Tibial artery (tissue), 4 donors: ENCODE measurements at regions not wholly inside any gene's neighbourhood (a gene's known extent, or its start where the extent isn't known, plus 50 kb on each side); places are given as distances from the start of the nearest gene placed in this dataset.

Source experiments
- DNase-seq, 2 donors: peaks; one replicate each; pipeline ENCODE4 v3.0.0-alpha.2; 2019
- H3K27ac ChIP-seq, 2 donors: fragments of 200-600 bp; sonication (generic) in 1 of 2; 1 replicate in 1 of 2; 2 replicates in 1 of 2; pipeline ENCODE4 v1.5.1; 2018 to 2019; ENCODE audit warnings: mild to moderate bottlenecking in 1 of 2
- H3K27me3 ChIP-seq, 2 donors: fragments of 200-600 bp; sonication (generic) in 1 of 2; one replicate each; pipeline versions ENCODE4 v1.5.1 to v1.6.0; 2016 to 2019
- H3K36me3 ChIP-seq, 3 donors: fragments of 200-600 bp; sonication (generic) in 2 of 3; one replicate each; pipeline ENCODE4 v1.5.1; 2016 to 2019; ENCODE audit warnings: mild to moderate bottlenecking in 2 of 3
- H3K4me1 ChIP-seq, 4 donors: fragments of 200-600 bp; sonication (generic) in 2 of 4; 1 replicate in 3 of 4; 2 replicates in 1 of 4; pipeline ENCODE4 v1.5.1; 2016 to 2019
- H3K4me3 ChIP-seq, 2 donors: fragments of 200-600 bp; sonication (generic) in 1 of 2; 1 replicate in 1 of 2; 2 replicates in 1 of 2; pipeline ENCODE4 v1.5.1; 2018 to 2019; ENCODE audit warnings: mild to moderate bottlenecking in 2 of 2
- H3K9me3 ChIP-seq, 3 donors: fragments of 200-600 bp; sonication (generic) in 1 of 3; one replicate each; pipeline ENCODE4 v1.5.1; 2016 to 2019
- intact Hi-C: fragments of 100-400 bp; cut with DNase I; formaldehyde crosslinking; loops from one replicate; pipeline ENCODE4 v1.15.0; 2023; ENCODE audit warnings: low total_unique reads
- TF ChIP-seq, protein P1 (sequence below), 2 experiments: fragments of 200-600 bp in 1 of 2; fragments of 450-650 bp in 1 of 2; IDR thresholded peaks; one replicate each; pipeline ENCODE4 v1.5.1; 2017 to 2019; ENCODE audit warnings: antibody characterized with exemption in 2 of 2, mild to moderate bottlenecking in 1 of 2, moderate library complexity in 1 of 2

DNA sequence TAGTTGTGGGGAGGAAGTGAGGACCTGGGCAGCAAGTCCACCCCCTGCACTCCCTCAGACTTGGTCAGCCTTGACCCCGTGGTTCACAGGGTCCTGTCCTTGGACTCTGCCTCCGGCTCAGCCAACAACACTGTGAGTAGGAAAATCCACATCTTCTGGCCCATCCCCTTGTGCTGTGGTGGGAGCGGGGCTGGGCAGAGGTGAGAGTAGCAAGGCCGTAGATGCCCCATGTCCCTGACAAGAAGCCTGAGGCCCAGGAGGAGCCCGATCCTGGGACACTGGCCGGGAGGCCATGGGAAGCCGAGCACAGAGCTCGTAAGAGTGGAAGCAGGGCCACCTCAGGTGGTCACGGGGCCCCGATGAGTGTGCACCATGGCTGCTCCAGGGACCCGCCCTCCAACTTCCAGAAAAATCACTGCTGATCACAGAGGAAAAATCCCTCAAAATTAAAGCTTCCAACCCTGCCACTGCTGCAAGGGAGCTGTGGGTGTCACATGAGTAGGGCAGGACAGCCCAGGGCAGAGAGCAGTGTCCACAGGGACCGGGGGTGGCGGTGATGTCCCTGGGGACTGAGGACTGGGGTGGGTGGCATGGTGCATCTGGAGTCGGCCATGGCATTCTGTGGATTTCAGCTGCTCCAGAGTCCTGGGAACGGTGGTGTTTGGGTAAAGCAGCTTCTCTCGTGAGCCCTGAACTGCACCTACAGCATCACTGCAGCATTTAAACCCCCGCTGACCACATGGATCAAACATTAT is 189.4 kb downstream of the DLL1 start:
- TF ChIP-seq, protein P1, sequence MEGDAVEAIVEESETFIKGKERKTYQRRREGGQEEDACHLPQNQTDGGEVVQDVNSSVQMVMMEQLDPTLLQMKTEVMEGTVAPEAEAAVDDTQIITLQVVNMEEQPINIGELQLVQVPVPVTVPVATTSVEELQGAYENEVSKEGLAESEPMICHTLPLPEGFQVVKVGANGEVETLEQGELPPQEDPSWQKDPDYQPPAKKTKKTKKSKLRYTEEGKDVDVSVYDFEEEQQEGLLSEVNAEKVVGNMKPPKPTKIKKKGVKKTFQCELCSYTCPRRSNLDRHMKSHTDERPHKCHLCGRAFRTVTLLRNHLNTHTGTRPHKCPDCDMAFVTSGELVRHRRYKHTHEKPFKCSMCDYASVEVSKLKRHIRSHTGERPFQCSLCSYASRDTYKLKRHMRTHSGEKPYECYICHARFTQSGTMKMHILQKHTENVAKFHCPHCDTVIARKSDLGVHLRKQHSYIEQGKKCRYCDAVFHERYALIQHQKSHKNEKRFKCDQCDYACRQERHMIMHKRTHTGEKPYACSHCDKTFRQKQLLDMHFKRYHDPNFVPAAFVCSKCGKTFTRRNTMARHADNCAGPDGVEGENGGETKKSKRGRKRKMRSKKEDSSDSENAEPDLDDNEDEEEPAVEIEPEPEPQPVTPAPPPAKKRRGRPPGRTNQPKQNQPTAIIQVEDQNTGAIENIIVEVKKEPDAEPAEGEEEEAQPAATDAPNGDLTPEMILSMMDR (IDR thresholded peaks at IDR 0.05): no peak
- Histone ChIP-seq H3K9me3 (no peaks in the 10 kb centered on the region), H3K27ac (no peak overlapping the region), H3K36me3 (no peaks in the 10 kb centered on the region), H3K4me1 (peaks cover 0 to 2% (median under 1%) of the 10 kb centered on the region in 4 donors), H3K27me3 (peaks cover 0 to 4% of the 10 kb centered on the region in 2 donors), H3K4me3 (no peak overlapping the region)
- DNase-seq: peak; percentile 11 to 41
- intact Hi-C loops: no loop called here

- Histone ChIP-seq H3K27me3 (peaks cover 0 to 6% of the 10 kb centered on the region in 2 donors), H3K9me3 (no peaks in the 10 kb centered on the region), H3K4me1 (peaks cover 0 to 7% (median 3%) of the 10 kb centered on the region in 4 donors), H3K4me3 (no peak overlapping the region), H3K36me3 (no peaks in the 10 kb centered on the region), H3K27ac (no peak overlapping the region)
- TF ChIP-seq, protein P1 (IDR thresholded peaks at IDR 0.05): no peak
- intact Hi-C loops: no loop called here
- DNase-seq: peak; percentile 16 to 31
These were observed 190.8 kb downstream of the DLL1 start for GRCh38 chr6:170100046-170100445.

DNA sequence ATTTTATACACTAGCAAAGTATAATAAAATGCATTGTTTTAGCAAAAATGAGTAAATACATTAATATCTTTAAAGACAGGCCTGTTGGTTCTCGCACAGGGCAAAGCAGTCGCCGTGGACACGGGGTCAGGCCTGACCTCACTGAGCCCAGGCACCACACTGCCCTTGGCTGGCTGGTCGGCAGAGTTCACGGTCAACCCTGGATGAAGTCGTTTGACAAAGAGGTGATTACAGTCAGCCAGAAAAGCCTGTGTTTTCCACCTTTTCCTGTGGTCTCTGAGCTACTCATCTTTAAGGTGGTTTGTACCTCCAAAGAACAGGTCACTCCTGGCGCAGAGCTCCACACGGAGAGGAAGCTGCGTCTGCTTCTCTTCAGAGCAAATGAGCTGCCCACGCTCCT is 191.5 kb downstream of the DLL1 start:
- peak; percentile 10 to 42 for DNase-seq
- no peaks in the 10 kb centered on the region for H3K36me3 ChIP-seq
- H3K27me3 ChIP-seq: peaks cover 0 to 6% of the 10 kb centered on the region in 2 donors
- no peak overlapping the region for H3K4me3 ChIP-seq
- H3K9me3 ChIP-seq: no peaks in the 10 kb centered on the region
- TF ChIP-seq, protein P1 (IDR thresholded peaks at IDR 0.05): no peak
- no peak overlapping the region for H3K27ac ChIP-seq
- intact Hi-C loops: no loop called here
- H3K4me1 ChIP-seq: peaks cover 0 to 7% (median 3%) of the 10 kb centered on the region in 4 donors

DNA sequence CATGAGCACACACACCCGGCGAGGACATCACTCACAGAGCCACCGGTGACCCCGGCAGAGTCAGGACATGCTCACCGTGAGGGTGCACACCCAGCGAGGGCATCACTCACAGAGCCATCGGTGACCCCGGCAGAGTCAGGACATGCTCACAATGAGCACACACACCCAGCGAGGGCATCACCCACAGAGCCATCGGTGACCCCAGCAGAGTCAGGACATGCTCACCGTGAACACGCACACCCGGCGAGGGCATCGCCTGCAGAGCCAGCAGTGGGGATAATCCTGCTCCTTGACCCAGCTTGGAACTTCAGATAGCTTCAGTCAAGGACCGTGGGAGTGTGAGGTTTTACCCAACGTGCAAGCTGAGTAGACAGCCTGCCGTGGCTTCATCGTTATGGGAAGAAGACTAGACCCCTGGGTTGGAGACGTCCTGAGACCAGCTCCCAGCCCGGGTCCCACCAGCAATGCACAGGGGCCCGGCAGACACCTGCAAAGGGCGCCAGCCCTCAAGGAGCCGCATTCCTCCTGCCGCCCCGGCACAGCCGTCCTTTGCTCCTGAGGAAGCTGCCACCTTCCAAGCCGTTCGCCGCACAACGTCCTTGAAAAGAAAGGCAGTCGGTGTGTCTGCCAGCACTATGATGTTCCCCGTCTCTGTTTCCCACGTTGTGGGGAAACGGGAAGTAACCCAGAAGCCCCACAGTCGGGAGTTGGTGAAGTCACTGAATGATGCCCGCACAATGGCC is 192.3 kb downstream of the DLL1 start:
- intact Hi-C loops: no loop called here
- TF ChIP-seq, protein P1 (IDR thresholded peaks at IDR 0.05): no peak
- Histone ChIP-seq H3K4me1 (peaks cover 0 to 7% (median 3%) of the 10 kb centered on the region in 4 donors), H3K27ac (no peak overlapping the region), H3K9me3 (no peaks in the 10 kb centered on the region), H3K4me3 (no peak overlapping the region), H3K27me3 (peaks cover 0 to 6% of the 10 kb centered on the region in 2 donors), H3K36me3 (no peaks in the 10 kb centered on the region)
- peak; percentile 12 to 54 for DNase-seq

GRCh38 chr6:170097505-170098427 is 193.1 kb downstream of the DLL1 start:
- Histone ChIP-seq H3K27ac (no peak overlapping the region), H3K4me1 (peaks cover 0 to 7% (median 3%) of the 10 kb centered on the region in 4 donors), H3K4me3 (no peak overlapping the region), H3K9me3 (no peaks in the 10 kb centered on the region), H3K36me3 (no peaks in the 10 kb centered on the region), H3K27me3 (peaks cover 0 to 6% of the 10 kb centered on the region in 2 donors)
- intact Hi-C loops: no loop called here
- TF ChIP-seq, protein P1 (IDR thresholded peaks at IDR 0.05): no peak
- peak; percentile 14 to 45 for DNase-seq
